Stimulated activated CD8-positive, alpha-beta memory T cell treated with anti-CD3 and anti-CD28 coated beads, Interleukin-7, amount 100 ng/mL, for 4 hours (primary cell): ENCODE measurements at regions not wholly inside any gene's neighbourhood (a gene's known extent, or its start where the extent isn't known, plus 50 kb on each side); places are given as distances from the start of the nearest gene placed in this dataset.

Source experiments
- DNase-seq, 2 donors: peaks; one replicate each; pipeline ENCODE4 v3.0.0-alpha.2; 2020; ENCODE audit warnings: low read depth in 2 of 2

DNA sequence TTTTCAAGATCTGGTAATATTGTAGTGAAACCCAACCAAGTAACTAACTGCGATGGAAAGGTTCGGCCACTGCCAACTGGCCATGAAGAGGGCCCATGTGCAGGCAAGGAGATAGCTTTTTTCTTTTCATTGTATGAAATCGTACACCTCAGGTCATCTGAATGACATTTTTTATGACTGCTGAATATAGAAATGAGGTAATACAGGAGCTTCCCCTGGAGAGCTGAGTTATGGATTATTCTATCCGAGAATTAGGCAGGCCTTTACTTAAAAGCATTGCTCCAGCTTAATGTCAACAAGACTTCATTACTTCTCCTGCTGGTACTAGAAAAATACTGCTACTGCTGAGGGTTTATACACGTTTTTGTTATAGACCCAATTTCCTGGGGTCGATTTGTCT lies 1215.6 kb downstream of the EFNB2 start:
- no peak for DNase-seq

DNA sequence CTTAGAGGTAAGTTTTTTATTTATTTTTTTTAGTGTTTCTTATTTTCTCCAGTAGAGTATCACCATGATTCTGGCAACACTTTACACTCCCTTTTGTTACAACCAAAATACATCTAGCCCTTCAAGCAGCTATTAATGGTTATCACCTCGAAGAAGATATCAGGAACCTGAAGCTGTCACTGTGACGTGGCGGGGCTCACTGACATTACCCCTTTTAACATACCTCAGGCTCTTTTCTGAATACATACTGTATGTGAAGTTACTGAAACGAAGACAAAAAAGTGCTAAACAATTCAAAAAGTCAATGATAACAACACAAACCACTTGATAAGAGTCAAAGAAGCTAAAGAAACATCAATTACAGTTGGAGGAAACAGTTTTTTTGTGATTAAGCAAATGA lies 1218.7 kb downstream of the EFNB2 start:
- DNase-seq, result no peak

DNA sequence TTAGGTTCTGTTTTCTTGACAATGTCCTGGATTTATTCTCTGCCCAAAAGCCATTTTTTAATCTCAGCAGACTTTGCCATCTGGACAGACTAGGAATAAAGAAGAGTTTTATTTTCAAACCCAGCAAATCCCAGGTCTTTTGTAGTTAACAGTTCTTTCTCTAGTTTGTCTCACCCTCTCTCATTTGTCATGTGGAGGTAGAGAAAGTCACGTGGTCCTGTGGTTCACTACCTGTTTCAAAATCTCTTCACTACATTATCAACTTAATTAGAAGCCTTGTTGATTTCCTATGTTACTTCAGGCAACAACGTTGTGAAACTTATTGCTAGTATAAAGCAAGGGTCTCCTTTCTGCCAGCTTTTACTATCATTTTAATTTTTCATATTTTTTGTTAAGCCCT lies 1222.6 kb downstream of the EFNB2 start:
- no peak for DNase-seq

DNA sequence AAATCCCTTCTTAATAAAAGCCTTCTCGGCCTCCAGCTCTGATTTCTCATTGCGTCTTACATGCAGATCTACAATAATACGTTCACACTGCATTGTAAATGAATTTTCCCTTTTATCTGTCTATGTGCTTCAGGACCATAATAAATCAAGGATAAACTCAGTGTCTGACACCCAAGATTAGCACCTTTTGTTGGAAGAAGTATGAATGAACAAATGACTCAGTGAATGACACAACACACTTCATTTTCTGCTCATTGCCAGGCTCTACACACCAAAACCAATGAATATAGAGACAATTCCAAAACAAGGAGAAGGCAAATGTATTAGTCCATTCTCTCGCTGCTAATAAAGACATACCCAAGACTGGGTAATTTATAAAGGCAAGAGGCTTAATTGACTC lies 1224.4 kb downstream of the EFNB2 start:
- DNase-seq, result no peak

DNA sequence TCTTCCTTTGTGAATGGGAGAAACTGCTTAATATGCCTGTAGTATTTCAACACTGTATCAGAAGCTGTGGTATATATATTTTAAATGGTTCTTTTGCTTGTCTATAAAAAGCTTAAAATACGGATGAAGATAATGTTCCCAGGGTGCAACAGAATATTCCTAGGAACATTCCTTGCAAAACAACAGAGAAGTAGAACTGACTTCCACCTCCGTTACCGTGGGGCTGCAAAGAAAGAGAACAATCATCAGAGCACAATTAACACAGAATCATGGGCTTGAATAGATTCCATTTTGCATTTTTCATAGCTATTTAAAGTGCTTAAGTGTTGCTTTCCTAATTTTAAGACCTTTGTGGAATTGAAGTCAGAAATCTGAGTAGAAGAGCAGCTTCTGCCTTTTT lies 1227.7 kb downstream of the EFNB2 start:
- no peak for DNase-seq

DNA sequence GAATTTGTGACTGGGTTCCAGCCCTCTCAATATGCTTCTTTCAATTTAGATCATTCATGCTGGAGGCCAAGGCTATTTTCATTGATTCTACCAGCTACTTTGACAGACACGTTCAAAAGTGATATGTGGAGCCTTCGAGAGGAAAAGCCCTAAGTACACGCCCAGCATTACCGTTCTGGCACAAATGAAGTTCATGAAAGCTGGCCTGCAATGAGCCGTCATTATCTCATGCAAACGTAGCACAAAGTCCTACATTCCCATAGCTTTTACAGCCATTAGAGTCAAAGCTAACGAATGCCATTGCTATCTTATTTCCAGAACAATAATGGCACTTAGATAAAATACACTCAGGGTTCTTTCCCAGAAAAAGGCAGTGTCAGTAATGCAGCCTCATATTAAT lies 1237.6 kb downstream of the EFNB2 start:
- no peak for DNase-seq

DNA sequence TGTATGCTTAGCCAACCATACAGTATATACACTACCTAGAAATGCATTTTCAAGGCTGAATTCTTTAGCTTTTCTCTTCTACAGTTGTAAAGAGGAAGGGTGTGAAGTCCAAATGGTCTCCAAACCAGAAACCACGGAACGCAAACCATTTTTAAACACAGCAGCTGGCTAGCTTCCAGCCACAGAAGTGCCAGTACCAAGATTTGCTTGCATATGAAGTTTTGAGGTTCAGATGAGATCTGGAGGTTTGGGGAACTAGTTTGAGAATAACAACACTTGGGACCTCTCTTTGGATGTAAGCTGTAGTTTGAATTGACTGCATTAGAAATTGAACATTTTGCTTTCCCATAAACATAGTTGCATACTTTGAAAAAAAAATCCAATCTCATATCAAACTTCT lies 1243.5 kb downstream of the EFNB2 start:
- no peak for DNase-seq

DNA sequence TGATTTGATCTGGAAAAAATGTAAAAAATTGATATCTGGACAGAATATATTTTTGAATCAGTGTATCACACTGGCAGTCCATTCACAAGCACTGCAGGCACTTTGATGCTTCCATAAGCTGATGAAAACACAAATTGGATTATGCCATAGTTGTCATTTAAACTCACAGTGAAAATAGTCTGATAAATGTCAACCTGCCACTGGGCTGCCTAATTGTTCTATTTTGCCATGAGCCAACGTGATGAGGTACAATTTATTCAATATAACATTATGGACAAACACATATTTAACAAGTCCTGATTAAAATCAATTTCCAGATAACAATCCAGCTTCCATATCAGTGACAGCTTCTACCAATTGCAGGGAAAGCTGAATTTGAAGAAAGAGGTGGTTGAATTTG lies 1244.9 kb downstream of the EFNB2 start:
- DNase-seq, result no peak

DNA sequence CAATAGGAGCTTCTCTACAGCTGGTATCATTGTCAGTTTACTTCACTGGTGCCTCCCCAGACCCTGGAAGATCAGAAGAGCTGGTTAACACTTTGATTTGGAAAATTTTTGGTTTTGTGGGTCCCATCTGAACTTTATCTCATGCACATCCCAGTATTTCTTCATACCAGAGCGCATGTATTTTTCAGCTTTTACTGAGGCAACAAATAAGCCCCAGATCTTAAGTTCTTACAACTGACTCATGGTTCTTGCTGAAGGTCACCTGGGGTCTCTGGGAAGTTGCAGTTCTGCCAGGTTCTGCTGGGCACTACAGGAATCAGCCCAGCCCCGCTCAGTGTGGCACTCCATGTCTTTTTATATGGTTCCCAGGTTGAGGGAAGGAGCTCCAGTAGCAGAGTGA lies 1249.9 kb downstream of the EFNB2 start:
- DNase-seq, result no peak

DNA sequence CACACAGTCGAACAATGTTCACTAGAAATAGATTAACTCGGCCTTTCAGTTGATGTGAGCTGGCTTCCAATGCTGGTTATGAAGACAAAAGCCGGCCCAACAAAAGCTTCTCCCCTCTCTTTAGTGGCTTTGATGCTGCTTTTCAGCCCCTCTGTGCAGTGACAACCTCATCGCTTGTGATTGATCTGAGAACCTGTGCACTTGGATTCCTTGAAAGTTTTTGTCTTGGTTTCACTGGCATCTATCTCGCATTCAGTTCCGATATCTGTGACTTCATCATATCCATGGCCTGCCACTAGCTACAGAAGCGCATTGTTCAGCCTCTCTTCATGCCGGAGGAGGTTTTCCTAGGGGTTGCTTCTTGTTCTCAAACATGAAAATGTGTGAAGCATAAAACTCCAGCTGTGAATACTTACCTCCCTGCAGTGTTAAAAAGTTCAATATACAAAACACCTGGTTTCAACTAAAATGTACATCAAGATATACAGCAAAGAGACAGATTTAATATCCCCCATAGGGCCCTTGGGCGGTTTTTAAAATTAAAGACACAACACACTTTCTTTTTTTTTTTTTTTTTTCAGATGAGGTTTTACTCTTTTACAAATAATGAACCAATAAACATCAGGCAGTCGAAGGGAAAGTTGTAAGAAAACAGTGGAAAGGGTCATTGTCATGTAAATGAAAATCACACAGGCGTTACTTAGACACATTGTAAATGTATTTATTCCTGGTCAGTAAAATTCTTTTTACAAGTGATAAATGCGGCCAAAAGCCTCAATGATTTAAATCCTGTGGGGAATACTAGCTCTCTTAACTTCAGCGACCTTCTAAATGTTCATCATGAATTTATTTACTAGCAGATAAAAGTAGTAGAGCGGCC lies 1252.8 kb downstream of the EFNB2 start:
- DNase-seq, result no peak

DNA sequence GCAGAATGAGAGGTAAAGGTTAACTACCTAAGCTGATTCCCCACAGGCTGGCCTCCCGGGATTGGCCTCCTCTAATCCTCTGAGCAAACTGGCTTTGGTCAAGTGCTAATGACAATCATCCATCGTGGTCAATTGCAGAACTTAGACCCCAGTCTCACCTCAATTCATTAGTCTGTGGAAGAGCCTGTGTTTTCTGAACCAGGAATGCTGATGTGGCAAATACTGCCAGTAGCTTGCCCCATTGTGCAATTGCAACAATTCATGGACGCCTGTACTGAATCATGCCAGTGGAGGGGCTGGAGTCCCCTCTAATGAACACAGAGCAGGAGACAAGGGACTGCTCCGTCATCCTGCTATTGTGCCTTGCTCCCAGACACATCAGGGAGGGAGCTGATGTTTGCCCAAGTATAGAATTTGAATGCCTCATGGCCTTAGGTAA lies 1256.5 kb downstream of the EFNB2 start:
- no peak for DNase-seq

DNA sequence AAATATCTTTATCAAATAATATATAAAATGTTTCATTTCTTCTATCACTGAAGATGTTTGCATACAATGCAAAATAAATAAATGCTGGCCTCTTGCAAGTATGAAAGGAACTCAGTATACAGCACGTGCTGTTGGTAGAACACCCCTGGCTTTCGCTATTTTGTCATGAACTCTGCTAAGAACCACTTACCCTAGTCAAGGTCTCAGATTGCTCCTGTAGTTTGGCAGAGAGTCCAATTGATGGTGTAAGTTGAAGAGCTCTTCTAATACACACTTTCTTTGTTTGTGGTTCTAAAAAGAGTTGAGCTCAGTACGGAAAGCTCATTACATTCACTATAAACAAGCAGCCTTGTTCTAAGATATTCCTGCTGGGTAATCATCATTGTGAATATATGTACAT lies 1258.9 kb downstream of the EFNB2 start:
- DNase-seq, result no peak

DNA sequence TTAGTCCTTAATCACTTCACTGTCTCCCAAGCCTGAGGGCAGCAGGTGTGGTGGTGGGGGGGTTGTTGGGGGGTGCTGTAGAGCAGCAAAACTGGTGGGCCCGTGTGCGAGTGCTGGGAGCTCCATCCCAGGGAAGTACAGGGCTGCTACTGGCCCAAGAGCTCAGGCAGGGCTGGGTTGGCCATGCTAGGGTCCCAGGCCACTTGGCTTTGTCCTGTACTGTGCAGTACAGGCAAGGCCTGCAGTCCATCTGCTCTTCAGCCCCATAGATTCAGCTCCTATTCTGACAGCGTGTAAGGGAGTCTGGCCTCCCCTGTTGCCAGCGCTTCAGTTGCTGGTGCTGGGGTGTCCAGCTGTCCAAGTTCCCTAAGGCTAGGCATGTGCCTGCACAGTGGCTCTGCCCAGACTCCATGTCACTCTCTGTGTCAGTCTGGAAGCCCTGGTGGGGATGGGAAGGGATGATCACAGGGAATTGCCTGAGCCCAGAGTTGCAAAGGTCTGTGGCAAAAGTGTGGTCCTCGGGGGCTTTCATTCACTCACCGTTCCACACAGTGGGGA lies 1261.7 kb downstream of the EFNB2 start:
- DNase-seq, result no peak

DNA sequence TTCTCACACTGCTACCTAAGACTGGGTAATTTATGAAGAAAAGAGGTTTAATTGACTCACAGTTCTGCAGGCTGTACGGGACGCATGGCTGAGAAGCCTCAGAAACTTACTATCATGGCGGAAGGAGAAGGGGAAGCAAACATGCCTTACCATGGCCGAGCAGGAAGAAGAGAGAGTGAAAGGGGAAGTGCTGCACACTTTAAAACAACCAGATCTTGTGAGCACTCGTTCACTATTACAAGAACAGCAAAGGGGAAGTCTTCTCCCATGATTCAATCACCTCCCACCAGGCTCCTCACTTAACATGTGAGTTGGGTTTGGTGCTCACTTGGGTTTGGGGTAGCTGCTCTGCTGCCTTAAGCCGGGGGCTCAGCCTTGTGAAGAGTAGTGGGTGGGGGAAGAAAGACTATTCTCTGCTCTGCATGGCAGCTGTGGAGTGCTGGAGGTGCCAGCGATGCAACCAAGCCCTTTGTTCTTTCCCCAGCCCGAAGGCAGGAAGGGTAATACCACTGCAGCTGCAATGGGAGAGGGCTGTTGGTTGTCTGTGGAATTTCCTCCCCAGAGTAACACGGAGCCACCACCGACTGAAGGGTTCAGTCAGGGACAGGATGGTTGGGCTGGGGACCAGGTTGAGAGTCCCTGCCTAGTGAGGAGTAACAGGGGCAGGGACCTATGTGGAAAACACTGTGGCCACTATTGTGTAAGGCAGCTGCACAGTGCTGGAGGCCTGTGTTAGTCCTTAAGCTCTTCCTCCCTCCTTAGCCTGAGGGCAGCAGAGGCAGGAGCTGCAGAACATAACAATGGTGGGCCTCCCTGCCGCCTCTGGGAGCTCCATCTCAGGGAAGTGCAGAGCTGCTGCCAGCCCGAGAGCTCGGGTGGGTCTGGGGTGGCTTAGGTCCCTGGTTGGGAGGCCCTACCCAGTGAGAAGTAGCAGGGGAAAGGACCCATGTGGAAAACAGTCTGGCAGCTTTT lies 1262.5 kb downstream of the EFNB2 start:
- DNase-seq, result no peak

DNA sequence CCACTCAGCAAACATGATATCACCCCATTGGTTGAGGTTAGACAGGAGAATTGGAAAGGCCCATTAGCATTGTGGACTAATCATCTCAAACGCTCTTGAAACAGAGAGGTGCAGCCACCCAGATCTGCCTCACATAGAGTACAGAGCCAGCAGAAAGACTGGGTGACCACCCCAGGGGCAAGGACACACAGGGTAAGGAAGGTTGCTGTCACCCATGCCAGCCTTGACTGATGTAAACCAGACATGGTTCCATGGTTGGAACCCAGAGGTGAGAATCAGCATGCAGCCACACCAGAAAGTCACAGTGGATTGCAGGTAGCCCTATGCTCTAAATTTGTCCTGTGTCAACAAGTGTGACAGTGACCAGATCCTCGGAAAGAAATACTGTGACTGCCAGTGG lies 1268.8 kb downstream of the EFNB2 start:
- DNase-seq, result no peak

DNA sequence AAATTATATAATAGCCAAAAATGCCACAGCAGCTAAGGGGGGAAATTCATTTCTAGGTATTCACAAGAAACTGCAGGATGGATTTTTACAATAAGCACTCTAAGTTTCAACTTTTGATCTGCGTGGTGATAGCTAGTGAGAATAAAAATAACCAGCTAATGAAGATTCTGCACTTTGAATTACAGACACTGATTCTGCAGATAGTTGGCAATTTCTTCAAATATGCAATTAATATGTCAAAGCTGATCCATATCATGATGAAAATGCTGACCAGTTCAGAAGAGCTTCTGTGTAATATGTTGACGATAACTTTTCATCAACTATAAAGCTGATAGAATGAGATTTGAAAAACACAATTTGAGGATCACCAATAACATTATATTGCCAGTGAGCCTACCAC lies 1272.9 kb downstream of the EFNB2 start:
- DNase-seq, result no peak

DNA sequence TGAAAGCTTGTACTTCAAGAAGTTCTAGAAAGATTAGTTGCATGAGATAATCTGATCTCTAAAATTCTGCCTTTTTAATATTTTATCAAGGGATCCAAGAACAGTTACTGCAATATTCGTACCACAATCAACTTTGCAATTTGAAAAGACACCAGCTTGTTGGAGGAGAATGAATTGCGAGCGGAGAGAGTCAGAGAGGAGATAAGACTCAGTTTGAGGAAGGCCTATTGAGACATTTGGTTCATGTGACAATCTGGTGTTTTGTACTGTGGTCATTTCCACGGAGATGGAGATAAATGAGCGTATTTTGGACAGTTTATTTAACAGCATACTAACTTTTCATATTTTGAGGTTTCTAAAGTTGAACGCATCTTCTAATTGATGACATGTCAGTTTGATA lies 1276.0 kb downstream of the EFNB2 start:
- no peak for DNase-seq

DNA sequence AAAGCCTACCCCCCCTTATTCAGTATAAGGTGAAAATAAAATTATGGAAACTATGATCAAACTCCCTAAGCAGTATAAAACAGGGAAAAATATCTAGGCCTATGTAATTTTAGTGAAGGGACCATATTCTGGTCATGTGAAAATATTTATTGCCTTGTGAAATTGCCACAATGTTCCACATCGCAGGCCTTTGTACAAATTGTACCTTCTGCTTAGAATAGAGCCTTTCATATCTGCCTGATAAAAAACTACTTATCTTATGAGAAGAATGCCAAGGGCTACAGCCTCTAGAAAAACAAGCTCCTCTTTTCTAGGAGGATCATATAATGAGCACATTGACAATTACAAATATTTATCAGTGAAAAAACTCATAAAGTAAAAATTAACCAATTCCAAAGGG lies 1280.0 kb downstream of the EFNB2 start:
- no peak for DNase-seq

DNA sequence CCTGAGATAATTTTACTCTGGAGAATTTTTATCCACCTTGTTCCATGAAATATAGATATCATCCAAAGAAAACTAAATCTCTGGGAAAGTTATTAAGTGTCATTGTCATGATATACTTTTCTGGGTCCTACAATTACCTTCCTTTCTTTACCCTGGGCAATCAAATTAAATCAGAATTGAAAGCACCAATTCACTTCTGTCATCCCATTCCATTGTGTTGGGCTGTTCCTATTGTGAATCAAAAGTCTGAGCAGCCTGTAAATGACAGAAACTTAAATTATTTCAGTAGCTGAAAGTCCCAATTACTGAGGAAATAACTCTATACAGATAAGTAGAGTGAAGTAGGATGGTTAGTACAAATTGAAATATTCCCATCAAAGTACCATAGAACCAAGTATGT lies 1284.2 kb downstream of the EFNB2 start:
- DNase-seq, result no peak

DNA sequence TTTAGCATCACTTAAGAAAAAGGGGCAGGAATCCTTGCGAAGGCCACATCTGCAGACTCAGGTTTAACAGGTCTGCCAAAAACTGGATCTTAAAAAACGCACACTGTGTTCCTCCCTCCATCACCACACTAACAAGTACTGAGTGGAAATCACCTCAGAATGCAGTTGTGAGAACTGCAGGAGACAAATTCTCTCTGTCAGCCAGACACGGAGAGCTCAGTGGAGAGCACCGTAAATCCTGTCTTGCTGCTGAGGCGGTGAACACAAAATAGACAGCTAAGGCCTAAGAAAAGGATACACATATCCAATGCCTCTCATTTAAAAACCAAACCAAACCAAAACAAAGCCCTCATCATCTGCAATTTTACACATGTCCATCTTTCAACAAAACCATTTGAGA lies 1287.6 kb downstream of the EFNB2 start:
- no peak for DNase-seq

DNA sequence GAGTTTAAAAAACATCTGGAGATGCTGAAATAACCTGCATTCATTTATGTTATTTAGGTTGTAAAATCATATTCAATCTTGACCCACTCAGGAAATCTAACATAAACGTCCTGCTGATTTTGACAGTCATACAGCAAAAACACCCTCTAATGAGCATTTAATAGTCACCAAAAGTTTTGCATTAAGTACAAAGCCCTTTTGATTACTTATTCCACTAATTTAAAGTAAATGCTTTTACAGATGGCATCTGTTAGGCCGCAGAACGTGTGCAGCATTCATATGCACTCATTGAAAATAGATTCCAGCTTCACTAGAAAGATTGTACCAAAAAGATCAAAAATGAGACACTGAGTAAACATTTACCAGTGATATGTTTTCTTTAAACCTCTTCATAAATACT lies 1295.1 kb downstream of the EFNB2 start:
- no peak for DNase-seq

DNA sequence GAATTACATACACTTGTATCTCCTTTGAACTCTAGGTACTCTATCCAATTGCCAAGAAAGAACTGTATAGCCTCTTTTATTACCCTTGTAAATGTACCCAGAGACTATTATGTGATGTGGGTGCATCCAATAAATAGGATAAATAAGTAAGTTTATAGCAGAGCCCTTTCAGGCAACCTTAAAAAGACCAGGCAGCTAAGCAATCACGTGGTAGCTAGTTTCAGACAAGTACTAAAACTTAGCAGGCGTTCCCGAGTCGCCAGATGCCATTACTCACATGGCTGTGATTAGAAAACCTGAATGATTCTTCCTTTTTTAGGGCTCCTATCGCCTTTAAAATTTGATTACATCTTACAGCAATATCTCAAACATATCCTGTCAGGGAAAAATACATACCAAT lies 1303.0 kb downstream of the EFNB2 start:
- DNase-seq, result no peak

DNA sequence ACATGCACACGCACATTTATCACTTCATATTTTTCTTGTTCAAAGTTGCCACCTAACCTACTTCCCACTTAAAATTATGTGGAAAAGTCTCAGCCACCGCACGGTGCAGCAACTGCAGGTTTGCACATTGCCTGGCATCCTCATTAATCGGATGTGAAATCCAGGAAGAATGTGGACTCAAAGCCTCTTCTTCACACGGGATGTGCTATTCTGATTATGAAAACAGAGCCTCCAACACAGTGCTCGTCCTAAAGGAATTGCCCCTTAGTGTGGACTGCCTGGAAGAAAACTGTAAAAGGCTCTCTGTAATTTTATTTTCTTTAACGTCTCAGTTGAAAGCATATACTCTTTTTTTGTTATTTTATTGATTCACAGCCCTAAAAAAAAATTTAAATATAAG lies 1303.5 kb downstream of the EFNB2 start:
- no peak for DNase-seq
